ENCODE measurements at regions not wholly inside any gene's neighbourhood (a gene's known extent, or its start where the extent isn't known, plus 50 kb on each side); places are given as distances from the start of the nearest gene placed in this dataset.
"Not testable (repeated sequence)": the region's sequence is repeated elsewhere in the genome, so short reads cannot be mapped to it uniquely, and the experiment has no call there.

DNA sequence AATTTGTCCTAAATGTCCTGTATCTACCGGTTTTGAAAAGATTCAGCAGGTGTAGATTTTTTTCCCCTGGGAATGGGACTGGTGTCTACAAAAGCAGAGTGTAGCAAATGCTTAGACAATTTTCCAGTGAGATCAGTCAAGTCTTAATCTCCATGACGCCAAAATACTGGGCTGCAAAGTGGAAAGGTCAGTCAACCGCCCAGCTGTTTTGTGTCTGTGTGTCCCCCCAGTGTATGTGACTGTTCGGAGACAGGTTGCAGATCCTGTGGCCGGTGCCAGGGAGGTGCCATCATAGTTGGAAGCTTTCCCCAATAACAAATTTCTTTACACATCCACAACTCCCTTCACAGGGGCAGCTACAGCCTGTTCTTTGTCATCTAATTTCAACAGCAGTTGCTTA lies 263.8 kb downstream of the ARHGAP12 start:
- Histone ChIP-seq H3K27ac (no peak overlapping the region), H3K27me3 (ENCODE audit: control insufficient read depth, insufficient read depth, low read length) (no peaks in the 10 kb centered on the region), H3K4me1 (no peaks in the 10 kb centered on the region), H3K9ac (no peak overlapping the region), H3K4me2 (ENCODE audit: low read length) (no peak overlapping the region), H3K4me3 (ENCODE audit: low read depth, low read length) (no peak overlapping the region), H2AFZ (no peak overlapping the region), H3K9me3 (ENCODE audit: control insufficient read depth, low read length) (no peaks in the 10 kb centered on the region), H3K36me3 (ENCODE audit: control insufficient read depth, insufficient read depth, low read length) (no peaks in the 10 kb centered on the region), H3K79me2 (no peaks in the 10 kb centered on the region)
- TF ChIP-seq, protein P1, sequence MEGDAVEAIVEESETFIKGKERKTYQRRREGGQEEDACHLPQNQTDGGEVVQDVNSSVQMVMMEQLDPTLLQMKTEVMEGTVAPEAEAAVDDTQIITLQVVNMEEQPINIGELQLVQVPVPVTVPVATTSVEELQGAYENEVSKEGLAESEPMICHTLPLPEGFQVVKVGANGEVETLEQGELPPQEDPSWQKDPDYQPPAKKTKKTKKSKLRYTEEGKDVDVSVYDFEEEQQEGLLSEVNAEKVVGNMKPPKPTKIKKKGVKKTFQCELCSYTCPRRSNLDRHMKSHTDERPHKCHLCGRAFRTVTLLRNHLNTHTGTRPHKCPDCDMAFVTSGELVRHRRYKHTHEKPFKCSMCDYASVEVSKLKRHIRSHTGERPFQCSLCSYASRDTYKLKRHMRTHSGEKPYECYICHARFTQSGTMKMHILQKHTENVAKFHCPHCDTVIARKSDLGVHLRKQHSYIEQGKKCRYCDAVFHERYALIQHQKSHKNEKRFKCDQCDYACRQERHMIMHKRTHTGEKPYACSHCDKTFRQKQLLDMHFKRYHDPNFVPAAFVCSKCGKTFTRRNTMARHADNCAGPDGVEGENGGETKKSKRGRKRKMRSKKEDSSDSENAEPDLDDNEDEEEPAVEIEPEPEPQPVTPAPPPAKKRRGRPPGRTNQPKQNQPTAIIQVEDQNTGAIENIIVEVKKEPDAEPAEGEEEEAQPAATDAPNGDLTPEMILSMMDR (IDR thresholded peaks at IDR 0.05): no peak

DNA sequence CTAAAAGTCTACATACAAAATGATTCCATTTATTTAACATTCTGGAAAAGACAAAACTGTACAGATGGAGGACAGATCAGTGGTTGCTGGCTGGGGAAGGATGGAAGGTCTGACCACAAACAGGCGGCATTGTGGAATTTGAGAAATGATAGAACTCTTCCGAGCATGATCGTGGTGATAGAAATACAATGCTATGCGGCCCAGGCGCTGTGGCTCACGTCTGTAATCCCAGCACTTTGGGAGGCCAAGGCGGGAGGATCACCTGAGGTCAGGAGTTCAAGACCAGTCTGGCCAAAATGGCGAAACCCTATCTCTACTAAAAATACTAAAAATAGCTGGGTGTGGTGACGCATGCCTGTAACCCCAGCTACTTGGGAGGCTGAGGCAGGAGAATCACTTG lies 264.6 kb downstream of the ARHGAP12 start:
- H3K9me3 ChIP-seq (ENCODE audit: control insufficient read depth, low read length); H3K4me3 ChIP-seq (ENCODE audit: low read depth, low read length); H3K9ac ChIP-seq; H3K79me2 ChIP-seq; H3K36me3 ChIP-seq (ENCODE audit: control insufficient read depth, insufficient read depth, low read length); H3K27me3 ChIP-seq (ENCODE audit: control insufficient read depth, insufficient read depth, low read length); H3K27ac ChIP-seq; H3K4me1 ChIP-seq; H2AFZ ChIP-seq; H3K4me2 ChIP-seq (ENCODE audit: low read length): not testable (repeated sequence)

DNA sequence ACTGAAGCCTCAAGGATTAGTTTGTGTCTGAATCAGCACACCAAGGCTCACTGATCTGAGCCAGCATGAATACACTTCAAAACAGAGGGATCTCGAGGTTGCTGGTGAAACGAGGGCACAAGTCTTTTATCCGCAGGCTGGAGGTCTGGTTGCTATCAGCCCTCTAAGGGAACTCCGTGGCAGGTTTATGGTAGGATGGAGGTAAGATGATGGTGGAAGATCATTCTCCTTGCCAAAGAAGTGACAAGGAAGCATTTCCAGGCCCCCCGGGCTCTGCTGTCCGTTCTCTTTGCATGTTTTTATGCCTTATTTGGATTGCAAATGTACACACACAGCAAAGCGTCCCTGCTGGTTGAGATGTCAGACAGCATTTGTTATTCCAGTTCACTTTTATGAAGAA lies 268.3 kb downstream of the ARHGAP12 start:
- Histone ChIP-seq H3K4me2 (ENCODE audit: low read length) (no peak overlapping the region), H2AFZ (no peak overlapping the region), H3K4me1 (no peaks in the 10 kb centered on the region), H3K27me3 (ENCODE audit: control insufficient read depth, insufficient read depth, low read length) (no peaks in the 10 kb centered on the region), H3K27ac (no peak overlapping the region), H3K9me3 (ENCODE audit: control insufficient read depth, low read length) (no peaks in the 10 kb centered on the region), H3K36me3 (ENCODE audit: control insufficient read depth, insufficient read depth, low read length) (no peaks in the 10 kb centered on the region), H3K4me3 (ENCODE audit: low read depth, low read length) (no peak overlapping the region), H3K79me2 (no peaks in the 10 kb centered on the region), H3K9ac (no peak overlapping the region)
- TF ChIP-seq, protein P1 (IDR thresholded peaks at IDR 0.05): no peak

DNA sequence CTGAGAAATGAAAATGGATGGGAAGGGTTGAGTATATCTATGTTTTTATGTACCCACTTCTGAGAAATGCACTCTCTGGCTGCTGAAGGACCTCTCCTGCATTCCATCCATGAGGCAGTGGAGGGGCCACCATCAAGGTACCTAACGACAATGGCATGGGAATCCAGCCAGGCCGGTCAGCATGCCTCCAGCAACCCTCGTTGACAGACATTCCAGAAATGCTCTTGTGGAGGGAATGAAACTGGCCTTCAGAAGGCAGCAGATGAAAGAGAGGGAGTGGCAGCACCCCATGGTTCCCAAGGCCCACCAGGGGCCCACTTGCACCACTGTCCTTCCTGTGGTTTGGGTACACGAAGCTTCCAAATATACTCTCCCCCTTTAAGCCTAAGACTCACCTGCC lies 269.0 kb downstream of the ARHGAP12 start:
- Histone ChIP-seq H2AFZ (no peak overlapping the region), H3K4me2 (ENCODE audit: low read length) (no peak overlapping the region), H3K4me1 (no peaks in the 10 kb centered on the region), H3K79me2 (no peaks in the 10 kb centered on the region), H3K27me3 (ENCODE audit: control insufficient read depth, insufficient read depth, low read length) (no peaks in the 10 kb centered on the region), H3K36me3 (ENCODE audit: control insufficient read depth, insufficient read depth, low read length) (no peaks in the 10 kb centered on the region), H3K27ac (no peak overlapping the region), H3K9ac (no peak overlapping the region), H3K4me3 (ENCODE audit: low read depth, low read length) (no peak overlapping the region), H3K9me3 (ENCODE audit: control insufficient read depth, low read length) (no peaks in the 10 kb centered on the region)
- TF ChIP-seq, protein P1 (IDR thresholded peaks at IDR 0.05): no peak

DNA sequence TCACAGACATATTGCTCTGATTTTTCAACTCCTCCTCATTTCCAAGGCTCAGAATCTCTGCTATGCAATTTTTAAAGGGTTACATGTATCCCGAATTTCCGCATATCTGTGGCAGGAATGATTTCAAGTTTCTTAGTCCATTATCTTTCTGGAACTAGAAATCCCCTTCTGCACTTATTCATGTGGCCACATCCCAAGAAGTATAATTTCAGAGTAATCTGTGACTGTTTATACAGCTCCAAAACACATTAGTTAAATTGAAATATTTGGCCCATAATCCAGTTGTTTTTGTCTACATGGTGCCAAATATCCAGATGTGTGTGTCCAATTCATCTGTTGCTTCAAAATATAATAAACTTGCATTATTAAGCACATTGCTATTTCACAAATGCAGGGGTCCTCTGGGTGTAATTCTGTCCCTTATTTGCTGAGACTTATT lies 271.2 kb downstream of the ARHGAP12 start:
- Histone ChIP-seq H3K4me3 (ENCODE audit: low read depth, low read length) (no peak overlapping the region), H3K27ac (no peak overlapping the region), H3K4me1 (no peaks in the 10 kb centered on the region), H3K9ac (no peak overlapping the region), H3K27me3 (ENCODE audit: control insufficient read depth, insufficient read depth, low read length) (no peaks in the 10 kb centered on the region), H3K36me3 (ENCODE audit: control insufficient read depth, insufficient read depth, low read length) (no peaks in the 10 kb centered on the region), H3K79me2 (no peaks in the 10 kb centered on the region), H3K4me2 (ENCODE audit: low read length) (no peak overlapping the region), H2AFZ (no peak overlapping the region), H3K9me3 (ENCODE audit: control insufficient read depth, low read length) (no peaks in the 10 kb centered on the region)
- TF ChIP-seq, protein P1 (IDR thresholded peaks at IDR 0.05): no peak
